ENCODE measurements at regions not wholly inside any gene's neighbourhood (a gene's known extent, or its start where the extent isn't known, plus 50 kb on each side); places are given as distances from the start of the nearest gene placed in this dataset.

GRCh38 chr2:176832086-176832485 lies 380.5 kb upstream of the HNRNPA3 start:
- Histone ChIP-seq H3K4me1 (peaks cover 0 to 6% (median 3%) of the 10 kb centered on the region in 4 donors), H3K9me3 (no peaks in the 10 kb centered on the region), H3K4me3 (no peak overlapping the region), H3K36me3 (no peaks in the 10 kb centered on the region), H3K27ac (no peak overlapping the region), H3K27me3 (no peaks in the 10 kb centered on the region)
- TF ChIP-seq CTCF (IDR thresholded peaks at IDR 0.05), result no peak
- intact Hi-C loops (cut with DNase I; ENCODE audit: low total_unique reads), result no loop called here
- DNase-seq, result no peak

- H3K9me3 ChIP-seq, result no peaks in the 10 kb centered on the region
- H3K36me3 ChIP-seq, result no peaks in the 10 kb centered on the region
- no peak overlapping the region for H3K4me3 ChIP-seq
- DNase-seq, result no peak
- TF ChIP-seq CTCF (IDR thresholded peaks at IDR 0.05), result no peak
- H3K27ac ChIP-seq, result no peak overlapping the region
- intact Hi-C loops (cut with DNase I; ENCODE audit: low total_unique reads), result no loop called here
- H3K4me1 ChIP-seq, result peaks cover 0 to 6% (median 3%) of the 10 kb centered on the region in 4 donors
- no peaks in the 10 kb centered on the region for H3K27me3 ChIP-seq
Observed at GRCh38 chr2:176833671-176834070, 378.9 kb upstream of the HNRNPA3 start.

DNA sequence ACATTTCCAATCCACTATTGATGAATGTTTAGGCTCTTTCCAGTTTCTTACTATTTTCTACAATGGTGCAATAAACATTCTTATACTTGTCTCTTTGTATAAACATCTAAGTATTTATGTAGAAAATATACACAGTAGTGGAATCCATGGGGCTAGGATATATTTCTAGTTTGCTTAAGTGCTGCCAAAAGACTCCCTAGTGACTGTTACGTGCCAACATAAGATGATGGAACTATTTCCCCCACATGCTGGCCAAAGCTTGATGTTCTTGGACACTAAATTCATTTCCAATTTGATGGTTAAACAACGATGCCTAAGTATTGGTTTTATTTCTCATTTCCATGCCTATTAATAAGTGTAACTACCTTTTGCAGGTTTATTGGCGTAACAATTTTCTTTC lies 378.4 kb upstream of the HNRNPA3 start:
- no peak for DNase-seq
- H3K27ac ChIP-seq, result no peak overlapping the region
- no peak overlapping the region for H3K4me3 ChIP-seq
- no peaks in the 10 kb centered on the region for H3K36me3 ChIP-seq
- H3K9me3 ChIP-seq, result no peaks in the 10 kb centered on the region
- intact Hi-C loops (cut with DNase I; ENCODE audit: low total_unique reads), result no loop called here
- H3K27me3 ChIP-seq, result no peaks in the 10 kb centered on the region
- no peak for TF ChIP-seq CTCF (IDR thresholded peaks at IDR 0.05)
- peaks cover 0 to 6% (median 3%) of the 10 kb centered on the region in 4 donors for H3K4me1 ChIP-seq

GRCh38 chr2:176843208-176843607 lies 369.4 kb upstream of the HNRNPA3 start:
- H3K4me1 ChIP-seq, result no peaks in the 10 kb centered on the region
- no peak for DNase-seq
- no peak overlapping the region for H3K27ac ChIP-seq
- H3K36me3 ChIP-seq, result no peaks in the 10 kb centered on the region
- H3K27me3 ChIP-seq, result no peaks in the 10 kb centered on the region
- TF ChIP-seq CTCF (IDR thresholded peaks at IDR 0.05), result no peak
- intact Hi-C loops (cut with DNase I; ENCODE audit: low total_unique reads), result no loop called here
- H3K9me3 ChIP-seq, result no peaks in the 10 kb centered on the region
- no peak overlapping the region for H3K4me3 ChIP-seq

GRCh38 chr2:176844461-176844860 lies 368.1 kb upstream of the HNRNPA3 start:
- H3K4me3 ChIP-seq, result no peak overlapping the region
- no peak for DNase-seq

More at GRCh38 chr2:176844461-176844860, 368.1 kb upstream of the HNRNPA3 start:
- Histone ChIP-seq H3K9me3 (no peaks in the 10 kb centered on the region), H3K4me1 (no peaks in the 10 kb centered on the region), H3K27me3 (no peaks in the 10 kb centered on the region), H3K36me3 (no peaks in the 10 kb centered on the region), H3K27ac (no peak overlapping the region)
- intact Hi-C loops (cut with DNase I; ENCODE audit: low total_unique reads), result no loop called here
- TF ChIP-seq CTCF (IDR thresholded peaks at IDR 0.05), result no peak

Data from tibial artery (tissue), 4 donors.